Neutrophil (primary cell): ENCODE measurements at regions not wholly inside any gene's neighbourhood (a gene's known extent, or its start where the extent isn't known, plus 50 kb on each side); places are given as distances from the start of the nearest gene placed in this dataset.

ENCODE experiments used
- H3K27ac ChIP-seq: fragments of 200-600 bp; sonication (generic); 2 replicates; pipeline ENCODE4 v1.5.1; 2016; ENCODE audit warnings: mild to moderate bottlenecking, moderate library complexity
- H3K27me3 ChIP-seq: fragments of 200-600 bp; sonication (generic); 2 replicates; pipeline ENCODE4 v1.6.0; 2016; ENCODE audit warnings: mild to moderate bottlenecking
- H3K36me3 ChIP-seq: fragments of 200-600 bp; sonication (generic); 2 replicates; pipeline ENCODE4 v1.5.1; 2017
- H3K4me1 ChIP-seq, 2 experiments: fragments of 200-600 bp in 1 of 2; sonication (generic) in 1 of 2; 1 replicate in 1 of 2; 2 replicates in 1 of 2; pipeline versions ENCODE4 v1.5.1 to v1.6.1; 2013 to 2016; ENCODE audit warnings: low read depth in 1 of 2, low read length in 1 of 2, mild to moderate bottlenecking in 1 of 2, moderate library complexity in 1 of 2; ENCODE audit not compliant: control insufficient read depth in 1 of 2, insufficient read depth in 1 of 2
- H3K4me3 ChIP-seq, 2 experiments: fragments of 200-600 bp in 1 of 2; sonication (generic) in 1 of 2; 1 replicate in 1 of 2; 2 replicates in 1 of 2; pipeline ENCODE4 v1.5.1; 2013 to 2016; ENCODE audit warnings: low read depth in 1 of 2, low read length in 1 of 2, mild to moderate bottlenecking in 1 of 2, moderate library complexity in 1 of 2
- H3K9me3 ChIP-seq: fragments of 200-600 bp; sonication (generic); 2 replicates; pipeline ENCODE4 v1.5.1; 2016
- CTCF ChIP-seq: fragments of 200-600 bp; sonication (generic); IDR thresholded peaks from 2 replicates; pipeline ENCODE4 v1.5.1; 2016; ENCODE audit warnings: antibody characterized with exemption

DNA sequence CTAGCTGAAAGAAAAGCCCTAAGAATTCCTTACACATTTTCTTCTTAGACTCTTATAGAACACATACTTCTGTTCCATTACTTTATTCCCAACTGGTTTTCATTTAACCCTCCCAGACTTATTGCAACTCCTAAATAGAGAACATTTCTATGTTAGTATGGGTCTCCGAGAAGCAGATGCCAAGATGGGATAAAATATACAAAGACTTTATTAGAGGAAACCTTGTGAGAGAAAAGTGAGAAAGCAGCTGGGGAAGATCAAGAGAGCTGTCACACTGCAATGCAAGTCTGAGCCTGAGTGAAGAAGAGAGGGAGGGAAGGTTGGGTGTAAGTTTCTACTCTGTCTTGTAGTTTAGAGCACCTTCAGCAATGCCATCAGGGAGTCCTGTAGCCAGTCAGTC is 979.3 kb downstream of the IGSF11 start:
- no peak overlapping the region for H3K4me3 ChIP-seq
- no peaks in the 10 kb centered on the region for H3K27me3 ChIP-seq
- H3K36me3 ChIP-seq: no peaks in the 10 kb centered on the region
- H3K9me3 ChIP-seq: no peaks in the 10 kb centered on the region
- TF ChIP-seq CTCF: no peak
- H3K27ac ChIP-seq: no peak overlapping the region
- H3K4me1 ChIP-seq: no peaks in the 10 kb centered on the region

- H3K27ac ChIP-seq: no peak overlapping the region
- no peak overlapping the region for H3K4me3 ChIP-seq
- H3K4me1 ChIP-seq: no peaks in the 10 kb centered on the region
- no peaks in the 10 kb centered on the region for H3K27me3 ChIP-seq
- no peaks in the 10 kb centered on the region for H3K36me3 ChIP-seq
- H3K9me3 ChIP-seq: no peaks in the 10 kb centered on the region
- no peak for TF ChIP-seq CTCF
Observed at GRCh38 chr3:118057086-118057485, 977.6 kb downstream of the IGSF11 start.

DNA sequence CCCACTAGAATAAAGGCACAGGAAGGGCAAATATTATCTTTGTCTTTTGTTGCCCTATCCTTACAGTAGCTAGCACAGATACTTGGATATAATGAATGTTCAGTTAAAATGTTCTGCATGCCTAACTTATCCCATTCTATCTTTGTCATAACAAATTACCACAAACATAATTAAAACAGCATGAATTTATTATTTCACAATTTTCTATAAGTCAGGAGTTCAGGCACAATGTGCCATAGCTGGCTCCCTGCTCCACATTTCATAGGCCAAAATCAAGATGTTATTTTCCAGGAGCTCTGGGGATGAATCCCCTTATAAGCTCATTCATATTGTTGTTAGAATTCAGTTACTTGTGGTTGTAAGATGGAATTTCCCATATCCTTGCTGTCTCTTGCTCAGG is 975.5 kb downstream of the IGSF11 start:
- Histone ChIP-seq H3K36me3 (no peaks in the 10 kb centered on the region), H3K27me3 (no peaks in the 10 kb centered on the region), H3K4me3 (no peak overlapping the region), H3K9me3 (no peaks in the 10 kb centered on the region), H3K27ac (no peak overlapping the region), H3K4me1 (no peaks in the 10 kb centered on the region)
- TF ChIP-seq CTCF: no peak

DNA sequence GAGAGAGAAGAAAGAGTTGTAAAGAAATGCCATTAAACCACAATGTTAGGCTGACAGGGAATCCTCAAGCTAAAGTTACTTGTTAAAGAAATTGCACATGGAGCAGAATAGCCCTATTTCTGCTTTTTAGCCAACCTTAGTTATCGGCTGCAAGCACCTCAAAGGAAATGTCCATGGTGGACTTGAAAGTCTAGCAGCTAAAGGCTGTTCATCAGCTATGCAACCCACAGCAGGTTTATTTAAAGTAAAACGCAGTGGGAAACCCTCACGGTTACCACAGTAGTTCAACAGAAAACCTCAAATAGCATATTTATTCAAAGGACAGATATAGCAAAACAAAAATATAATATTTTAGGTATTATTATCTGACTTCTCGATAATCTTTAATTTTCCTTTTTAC is 967.2 kb downstream of the IGSF11 start:
- Histone ChIP-seq H3K9me3 (no peaks in the 10 kb centered on the region), H3K27ac (no peak overlapping the region), H3K36me3 (no peaks in the 10 kb centered on the region), H3K4me1 (no peaks in the 10 kb centered on the region), H3K4me3 (no peak overlapping the region), H3K27me3 (no peaks in the 10 kb centered on the region)
- TF ChIP-seq CTCF: no peak

- Histone ChIP-seq H3K4me3 (no peak overlapping the region), H3K27me3 (no peaks in the 10 kb centered on the region), H3K36me3 (no peaks in the 10 kb centered on the region), H3K9me3 (no peaks in the 10 kb centered on the region), H3K4me1 (no peaks in the 10 kb centered on the region), H3K27ac (no peak overlapping the region)
- TF ChIP-seq CTCF: no peak
Observed at GRCh38 chr3:118075873-118076272, 958.8 kb downstream of the IGSF11 start.

GRCh38 chr3:118077332-118077731 is 957.3 kb downstream of the IGSF11 start:
- Histone ChIP-seq H3K36me3 (no peaks in the 10 kb centered on the region), H3K27ac (no peak overlapping the region), H3K27me3 (no peaks in the 10 kb centered on the region), H3K9me3 (no peaks in the 10 kb centered on the region), H3K4me3 (no peak overlapping the region), H3K4me1 (no peaks in the 10 kb centered on the region)
- TF ChIP-seq CTCF: no peak
